ENCODE measurements at regions not wholly inside any gene's neighbourhood (a gene's known extent, or its start where the extent isn't known, plus 50 kb on each side); places are given as distances from the start of the nearest gene placed in this dataset.
A peak's percentile ranks its signal among the peaks of the same experiment; 100 is the strongest.

- Histone ChIP-seq H3K27me3 (ENCODE audit: control insufficient read depth, insufficient read depth, low read length) (no peaks in the 10 kb centered on the region), H3K9me3 (replicated peaks; ENCODE audit: control insufficient read depth, low read depth, low read length) (no peaks in the 10 kb centered on the region), H3K36me3 (ENCODE audit: control insufficient read depth, insufficient read depth, low read length) (no peaks in the 10 kb centered on the region), H3K4me3 (ENCODE audit: low read length) (no peak overlapping the region), H3K4me1 (ENCODE audit: control insufficient read depth, insufficient read depth, low read length) (no peaks in the 10 kb centered on the region), H3K27ac (ENCODE audit: low read length) (no peak overlapping the region)
- peak; percentile 45 for DNase-seq
Measured at GRCh38 chr7:120218712-120219111, 54.3 kb upstream of the KCND2 start.

- Histone ChIP-seq H3K4me1 (ENCODE audit: control insufficient read depth, insufficient read depth, low read length) (no peaks in the 10 kb centered on the region), H3K4me3 (ENCODE audit: low read length) (no peak overlapping the region), H3K9me3 (replicated peaks; ENCODE audit: control insufficient read depth, low read depth, low read length) (no peaks in the 10 kb centered on the region), H3K27ac (ENCODE audit: low read length) (no peak overlapping the region), H3K36me3 (ENCODE audit: control insufficient read depth, insufficient read depth, low read length) (no peaks in the 10 kb centered on the region), H3K27me3 (ENCODE audit: control insufficient read depth, insufficient read depth, low read length) (no peaks in the 10 kb centered on the region)
- DNase-seq = peak; percentile 39
Measured at GRCh38 chr7:120221666-120222065, 51.3 kb upstream of the KCND2 start.
